DLD1 (cell line): ENCODE measurements at regions not wholly inside any gene's neighbourhood (a gene's known extent, or its start where the extent isn't known, plus 50 kb on each side); places are given as distances from the start of the nearest gene placed in this dataset.

ENCODE experiments used
- in situ Hi-C: cut with HindIII; loops from 2 replicates; pipeline ENCODE4 v1.10.0; 2017; ENCODE audit warnings: low sequenced_read_pairs

DNA sequence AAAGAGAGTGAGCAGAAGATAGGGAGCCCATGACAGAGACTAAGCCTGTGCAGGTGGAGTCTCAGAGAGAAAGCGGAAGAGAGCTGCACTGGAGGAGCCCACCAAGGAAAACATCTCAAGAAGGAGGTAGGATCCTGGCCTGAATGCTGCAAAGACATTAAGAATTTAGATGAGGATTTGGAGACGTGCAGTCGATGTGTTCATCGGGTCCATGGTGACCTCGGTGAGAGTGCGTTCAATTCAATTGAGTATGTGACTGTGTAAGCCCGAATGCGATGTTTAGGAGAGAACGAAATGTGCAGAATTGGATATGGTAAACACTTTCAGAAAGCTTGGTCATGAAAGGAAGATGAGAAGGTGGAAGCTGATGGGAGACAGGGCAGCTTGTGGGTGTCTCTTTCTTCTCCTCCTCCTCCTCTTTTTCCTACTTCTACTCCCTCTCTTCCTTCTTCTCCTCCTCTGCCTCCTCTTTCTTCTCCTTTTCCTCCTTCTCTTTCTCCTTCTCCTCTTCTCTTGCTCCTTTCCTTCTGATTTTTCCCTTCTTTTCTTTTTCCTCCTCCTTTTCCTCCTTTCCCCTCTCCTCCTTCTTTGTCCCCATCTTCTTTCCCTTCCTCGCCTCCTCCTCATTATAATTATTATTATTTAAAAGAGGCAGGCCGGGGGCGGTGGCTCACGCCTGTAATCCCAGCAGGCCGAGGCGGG is 276.0 kb downstream of the RPS24 start:
- in situ Hi-C loops = no loop called here

DNA sequence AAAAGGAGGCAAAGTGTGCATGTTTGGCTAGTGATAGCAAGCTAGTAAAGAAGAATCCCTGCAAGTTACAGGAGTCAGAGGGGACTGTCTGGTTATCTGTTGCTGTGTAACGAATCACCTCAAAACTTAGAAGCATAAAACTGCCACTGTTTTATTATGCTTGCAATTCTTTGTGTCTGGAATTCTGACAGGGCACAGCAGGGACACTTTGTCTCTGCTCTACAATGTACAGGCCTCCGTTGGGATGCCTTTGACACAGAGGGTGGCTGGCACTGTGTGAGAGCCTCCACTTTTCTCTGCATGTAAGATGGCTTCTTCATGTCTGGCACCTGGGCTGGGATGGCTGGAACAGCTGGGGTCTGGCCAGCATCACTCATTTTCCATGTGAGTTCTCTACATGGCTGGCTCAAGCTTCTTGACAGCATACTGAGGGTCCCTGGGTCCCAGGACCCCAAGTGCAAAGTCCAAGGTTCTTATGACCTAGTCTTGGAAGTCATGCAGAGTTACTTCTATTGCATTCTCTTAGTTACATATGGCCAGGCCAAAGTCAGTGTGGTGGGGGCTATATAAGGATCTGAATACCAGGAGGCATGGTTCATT is 276.9 kb downstream of the RPS24 start:
- in situ Hi-C loops = no loop called here

DNA sequence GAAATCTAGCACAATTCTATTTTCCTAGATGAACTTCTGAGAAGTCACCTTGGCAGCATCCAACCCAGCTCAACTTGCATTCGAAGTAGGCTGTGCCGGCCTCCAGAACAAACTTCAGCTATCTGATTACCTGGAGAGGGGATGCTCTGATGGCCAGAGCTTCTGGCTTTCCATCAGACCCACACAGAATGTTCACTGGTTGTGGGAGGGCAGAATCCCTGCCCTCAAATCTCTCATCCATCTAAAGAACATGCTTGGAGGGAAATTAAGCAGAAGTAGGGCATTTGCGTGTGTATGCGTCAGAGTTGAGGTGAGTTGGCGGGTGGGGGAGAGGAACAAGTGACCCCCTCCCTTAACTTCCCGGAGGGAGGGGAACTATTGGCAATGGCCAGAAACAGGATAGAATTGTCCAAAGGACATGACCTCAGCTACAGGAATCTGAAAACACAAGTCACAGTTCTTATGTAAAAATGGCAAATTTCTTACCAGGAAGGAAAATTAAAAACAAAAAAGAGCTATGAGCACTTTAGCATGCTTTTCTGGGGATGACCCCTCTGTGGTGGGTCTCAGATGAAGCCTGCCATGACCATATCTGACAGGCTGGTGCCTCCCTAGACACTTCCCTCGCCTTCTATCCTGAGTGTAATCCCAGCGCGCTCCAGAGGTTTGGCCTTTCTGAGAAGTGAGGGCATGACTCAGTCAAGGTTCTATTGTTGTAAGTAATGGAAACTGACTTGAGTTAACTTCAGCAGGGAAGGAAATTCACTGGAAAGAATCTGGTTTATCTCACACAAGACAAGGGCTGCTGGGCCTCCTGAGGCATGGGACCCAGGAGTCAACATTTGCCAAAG is 278.8 kb downstream of the RPS24 start:
- in situ Hi-C loops = no loop called here

DNA sequence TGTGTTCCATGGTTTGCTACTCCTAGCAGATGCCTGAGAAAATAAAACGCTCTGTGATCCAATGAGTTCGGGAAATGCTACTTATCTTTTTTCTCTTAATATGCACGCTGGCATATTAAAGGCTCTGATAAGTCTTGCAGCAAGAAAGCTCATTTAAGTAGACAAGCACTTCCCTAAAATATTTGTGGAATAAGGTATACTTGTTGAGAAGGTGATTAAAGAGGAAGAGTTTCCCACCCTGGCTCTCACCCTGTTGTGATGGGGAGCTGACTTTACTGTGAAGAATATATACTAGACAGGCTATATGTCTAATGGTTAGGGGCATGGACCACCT is 279.4 kb downstream of the RPS24 start:
- in situ Hi-C loops = no loop called here

DNA sequence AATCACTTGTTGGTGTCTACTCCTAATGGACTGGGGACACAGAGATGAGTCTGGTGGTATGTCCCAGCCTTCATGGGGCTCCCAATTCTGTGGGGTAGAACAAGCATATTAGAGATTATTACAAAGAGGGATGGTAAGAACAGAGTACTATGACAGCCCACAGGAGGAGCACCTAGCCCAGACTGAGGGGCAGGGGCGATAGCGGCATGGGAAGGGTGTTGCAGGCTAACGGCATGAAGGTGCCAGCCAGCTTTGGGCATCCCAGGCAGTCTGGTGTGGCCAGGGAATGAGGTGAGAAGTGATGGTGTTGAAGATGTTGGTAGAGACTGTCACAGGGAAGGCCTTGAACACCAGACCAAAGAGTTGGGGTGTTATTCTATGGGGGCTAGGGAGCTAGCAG is 280.0 kb downstream of the RPS24 start:
- in situ Hi-C loops = no loop called here

DNA sequence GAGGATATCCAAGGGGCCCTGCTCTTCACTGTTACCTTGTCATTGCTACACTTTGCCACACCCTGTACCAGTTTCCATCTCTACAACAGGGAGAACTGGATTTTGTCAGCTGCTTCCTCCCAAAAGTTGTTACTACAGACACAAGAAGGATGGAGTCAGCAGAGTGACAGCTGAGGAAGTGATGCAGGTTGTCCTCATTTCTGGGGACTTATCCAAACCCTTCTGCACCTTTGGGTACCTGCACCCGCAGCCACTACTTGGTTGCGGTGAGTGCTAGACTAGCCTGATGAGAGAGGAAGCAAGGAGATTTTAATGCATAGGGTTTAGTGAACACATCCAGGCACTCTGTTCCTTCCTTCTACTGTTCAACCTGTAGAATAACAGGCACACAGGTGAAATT is 281.0 kb downstream of the RPS24 start:
- in situ Hi-C loops = no loop called here

DNA sequence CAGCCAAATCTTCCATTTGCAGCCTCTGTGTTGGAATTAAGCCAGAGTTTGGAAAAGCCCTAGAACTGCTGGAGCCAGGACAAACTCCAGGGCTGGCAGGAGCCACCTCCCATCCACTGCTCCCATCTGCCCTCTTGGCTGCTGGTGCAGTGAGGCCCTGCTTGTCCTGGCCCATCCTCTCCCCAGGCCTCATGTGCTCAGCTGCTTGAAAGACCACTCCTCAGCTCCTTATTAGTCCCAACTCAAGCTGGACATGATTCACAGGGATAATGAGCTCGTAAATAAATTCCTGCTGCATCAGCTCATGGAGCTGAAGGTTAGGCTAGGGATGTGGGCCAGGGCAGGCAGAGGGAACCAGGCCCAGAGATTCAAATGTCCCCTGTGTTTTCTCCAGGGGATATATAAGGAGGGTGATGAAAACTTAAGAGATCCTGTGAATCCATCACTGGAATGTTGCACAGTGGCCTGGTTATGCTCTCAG is 282.8 kb downstream of the RPS24 start:
- in situ Hi-C loops = no loop called here

DNA sequence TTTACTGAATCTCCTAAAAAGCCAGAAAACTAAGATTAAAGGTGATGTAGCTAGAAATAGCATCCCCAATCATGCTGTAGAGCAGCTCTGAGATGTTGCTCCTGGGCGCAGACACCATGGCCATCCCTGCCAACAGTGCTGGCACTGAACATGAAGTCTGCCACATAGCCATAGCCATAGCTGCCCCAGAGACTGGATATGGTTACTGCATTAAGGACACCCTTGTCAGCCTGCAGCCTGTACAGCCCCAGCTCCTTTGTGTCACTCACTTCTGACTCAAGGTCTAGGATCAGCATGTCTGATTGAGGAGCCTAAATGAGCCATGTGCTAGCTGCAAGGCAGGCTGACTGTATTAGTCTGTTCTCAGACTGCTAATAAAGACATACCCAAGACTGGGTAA is 284.6 kb downstream of the RPS24 start:
- in situ Hi-C loops = no loop called here

DNA sequence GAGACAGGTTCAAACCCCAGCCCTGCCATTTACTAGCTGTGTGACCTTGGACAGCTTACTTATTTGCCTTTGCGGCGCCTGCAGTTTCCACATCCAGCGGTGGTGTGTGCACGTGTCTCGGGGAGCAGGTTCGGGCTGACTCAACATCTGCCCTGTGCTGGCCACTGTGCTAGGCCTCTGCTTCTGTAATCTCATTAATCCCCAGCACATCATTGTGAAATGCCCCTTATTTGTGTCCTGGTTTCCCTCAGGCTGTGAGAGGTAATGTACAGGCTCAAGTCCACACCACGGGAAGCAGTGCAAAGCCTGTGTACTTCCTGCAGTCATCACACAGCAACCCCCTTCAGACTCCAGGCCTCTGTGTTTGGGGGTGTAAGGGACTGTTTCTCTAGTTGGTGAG is 285.7 kb downstream of the RPS24 start:
- in situ Hi-C loops = no loop called here

DNA sequence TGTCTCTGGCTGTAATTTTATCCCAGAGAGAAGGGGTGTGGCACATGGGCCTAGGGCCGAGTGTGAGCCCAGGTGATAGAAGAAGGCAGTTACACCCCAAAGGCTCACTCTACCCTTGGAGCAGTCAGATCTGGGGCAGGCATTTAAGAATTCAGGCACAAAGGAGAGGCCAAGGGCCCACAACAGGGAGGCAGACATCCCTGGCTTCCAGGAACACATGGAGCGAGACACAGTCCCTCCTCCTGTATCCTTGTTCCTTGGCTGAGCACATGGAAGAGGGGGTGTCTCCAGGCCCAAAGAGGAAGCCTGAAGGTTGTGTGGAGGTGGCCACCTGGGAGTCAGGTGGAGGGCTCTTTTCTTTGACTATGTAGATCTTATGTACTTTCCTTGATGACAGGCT is 286.2 kb downstream of the RPS24 start:
- in situ Hi-C loops = no loop called here

DNA sequence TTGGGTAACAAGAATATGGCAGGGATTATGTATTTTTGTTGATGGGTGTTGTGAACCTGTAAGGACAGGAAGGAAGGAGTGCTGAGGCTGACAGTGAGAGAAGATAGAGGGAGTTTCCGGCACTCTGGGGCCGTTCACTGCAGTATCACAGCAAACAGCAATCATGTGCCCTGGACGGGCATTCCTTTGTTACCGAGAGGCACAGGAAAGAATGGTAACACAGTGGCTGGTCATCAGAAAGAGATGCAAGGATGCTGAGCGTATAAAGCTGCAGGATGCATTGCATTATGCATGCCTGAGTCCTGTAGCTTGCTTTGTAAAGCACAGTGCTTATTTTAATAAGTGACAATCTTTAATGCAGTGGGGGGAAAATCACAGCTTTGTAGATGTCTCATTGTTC is 286.8 kb downstream of the RPS24 start:
- in situ Hi-C loops = no loop called here

DNA sequence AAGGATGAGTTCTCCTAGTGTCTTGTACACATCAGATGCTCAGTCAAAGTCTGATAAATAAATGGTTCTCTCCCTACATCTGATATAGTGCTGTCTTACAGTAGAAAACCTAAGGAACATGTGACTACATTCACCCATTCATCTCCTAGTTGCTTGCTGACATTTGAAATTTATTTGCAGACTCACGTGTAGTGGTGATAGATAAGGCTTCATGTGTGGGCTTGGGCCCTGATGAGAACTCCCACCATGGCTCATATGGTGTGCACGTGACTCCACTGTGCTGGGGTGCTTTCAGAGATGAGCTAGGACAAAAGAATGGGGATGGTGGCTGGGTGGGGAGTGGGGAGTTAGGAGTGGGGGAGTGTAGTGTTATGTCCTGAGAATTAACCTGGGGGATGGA is 287.3 kb downstream of the RPS24 start:
- in situ Hi-C loops = no loop called here

DNA sequence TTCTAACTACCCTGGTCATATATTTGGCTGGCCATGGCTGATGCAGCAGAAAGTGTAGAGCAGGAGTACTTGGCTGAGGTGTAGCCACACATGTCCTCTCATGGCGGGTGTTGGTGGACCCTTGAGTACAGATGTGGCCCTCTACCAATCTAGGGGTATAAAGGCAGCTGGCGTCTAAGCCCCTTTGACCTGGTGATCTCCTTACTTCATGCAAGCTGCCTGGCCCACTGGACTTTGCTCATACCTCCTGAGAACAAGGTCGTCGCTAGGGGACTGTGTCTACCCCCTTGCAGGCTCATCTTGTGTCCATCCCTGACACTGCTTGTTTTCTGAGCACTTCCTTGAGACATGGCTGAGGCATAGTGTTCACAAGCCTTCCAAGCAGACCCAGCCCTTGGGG is 287.8 kb downstream of the RPS24 start:
- in situ Hi-C loops = no loop called here

DNA sequence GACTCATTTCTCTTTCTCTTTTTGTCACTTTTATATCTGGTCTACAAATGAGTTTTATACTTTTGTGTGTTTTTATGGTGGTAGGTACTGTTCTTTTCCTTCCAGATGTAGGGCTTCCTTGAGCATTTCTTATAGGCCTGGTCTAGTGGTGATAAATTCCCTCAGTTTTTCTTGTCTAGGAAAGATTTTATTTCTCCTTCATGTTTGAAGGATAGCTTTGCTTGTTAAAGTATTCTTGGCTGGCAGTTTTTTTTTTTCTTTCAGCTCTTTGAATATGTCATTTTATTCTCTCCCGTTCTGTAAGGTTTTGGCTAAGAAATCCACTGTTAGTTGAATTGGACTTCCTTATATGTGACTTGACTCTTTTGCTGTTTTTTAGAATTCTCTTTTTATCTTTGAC is 292.7 kb downstream of the RPS24 start:
- in situ Hi-C loops = no loop called here

DNA sequence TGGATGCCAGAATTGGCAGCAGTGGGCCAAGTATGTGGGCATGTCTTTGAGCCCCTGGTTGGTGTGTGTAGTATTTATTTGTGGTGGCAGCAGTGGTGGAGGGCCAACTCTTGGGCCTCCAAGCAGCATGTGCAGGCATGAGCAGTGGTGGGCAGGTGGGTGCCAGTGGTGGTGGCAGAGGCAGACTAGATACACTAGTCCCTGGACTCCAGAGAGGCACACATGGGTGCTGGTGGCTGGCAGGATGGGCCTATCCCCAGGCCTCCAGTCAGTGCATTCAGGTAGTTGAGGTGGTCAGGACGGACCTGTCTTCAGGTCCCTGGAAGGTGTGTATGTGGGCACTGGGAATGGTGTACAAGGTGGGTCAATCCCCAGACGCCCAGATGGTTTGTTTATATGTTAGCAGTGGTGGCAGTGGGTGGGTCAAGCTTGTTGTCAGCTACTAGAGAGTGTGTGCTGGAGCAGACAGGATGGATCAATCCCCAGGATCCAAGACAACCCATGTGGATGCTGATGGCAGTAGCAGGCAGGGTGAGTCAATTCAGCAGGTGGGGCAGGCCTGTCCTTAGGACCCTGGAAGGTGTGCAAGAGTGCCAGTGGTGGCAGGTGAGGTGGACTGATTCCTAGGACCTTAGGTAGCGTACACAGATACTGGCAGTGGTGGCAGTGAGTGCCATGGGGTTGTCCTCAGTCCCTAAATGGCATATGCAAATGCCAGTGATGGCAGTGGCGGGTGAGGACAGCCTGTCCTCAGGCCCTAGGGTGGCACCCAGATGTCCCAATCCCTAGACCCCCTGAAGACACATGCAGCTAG is 294.3 kb downstream of the RPS24 start:
- in situ Hi-C loops = no loop called here

DNA sequence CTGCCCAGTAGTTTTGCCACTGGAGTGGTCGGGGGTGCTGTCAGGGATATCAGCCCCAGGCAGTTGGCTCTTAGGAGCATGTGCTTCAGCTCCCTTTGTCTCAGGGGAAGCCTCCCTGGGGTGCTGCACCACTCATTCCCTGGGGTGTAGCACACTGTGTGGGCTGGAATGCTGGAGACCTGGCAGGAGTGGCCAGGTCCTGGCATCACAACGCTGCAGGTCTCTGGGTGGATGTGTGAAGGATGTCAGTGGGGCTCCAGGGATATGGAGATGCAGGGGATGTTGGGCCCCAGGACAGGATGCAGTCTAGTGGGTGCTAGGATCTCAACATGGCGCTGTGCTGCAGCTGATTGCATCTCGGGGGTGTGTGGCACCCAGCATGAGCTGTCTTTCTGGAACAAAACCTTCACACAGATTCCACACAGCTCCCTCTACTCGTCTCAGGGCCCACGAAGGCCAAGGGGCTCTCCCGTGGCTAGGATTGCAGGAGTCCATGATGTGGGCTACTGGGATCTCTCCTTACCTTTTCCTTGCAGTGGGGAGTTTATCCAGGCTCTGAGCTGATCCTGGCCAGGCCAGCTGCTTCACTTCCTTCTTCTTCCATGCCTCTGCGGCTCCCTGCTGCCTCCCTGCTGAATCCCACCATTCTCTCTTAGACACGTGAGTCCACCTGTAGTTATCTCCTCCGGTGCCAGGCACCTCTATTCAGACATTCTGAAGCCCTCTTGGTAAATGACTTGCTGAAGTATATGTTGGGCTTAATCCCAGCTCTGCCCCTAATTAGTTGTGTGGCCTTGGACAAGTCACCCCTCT is 295.1 kb downstream of the RPS24 start:
- in situ Hi-C loops = no loop called here

DNA sequence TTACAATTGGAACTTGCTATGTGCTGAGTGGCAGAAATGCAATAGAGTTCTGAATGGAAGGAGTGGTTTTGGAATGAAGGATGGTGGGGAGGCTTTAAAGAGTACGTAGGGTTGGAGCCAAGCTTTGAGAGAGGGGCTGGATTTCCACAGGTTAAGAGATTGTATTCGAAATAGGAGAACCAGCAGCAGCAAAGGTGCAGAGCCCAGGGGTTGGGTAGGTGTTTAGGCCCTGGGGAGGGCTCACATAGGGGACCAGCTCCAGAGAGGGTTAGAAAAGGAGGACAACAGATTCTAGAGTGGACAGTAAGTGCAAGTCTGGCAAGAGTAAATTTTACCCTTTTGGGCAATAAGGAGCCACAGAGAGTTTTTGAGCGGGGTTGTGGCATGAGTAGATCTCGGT is 297.2 kb downstream of the RPS24 start:
- in situ Hi-C loops = no loop called here

DNA sequence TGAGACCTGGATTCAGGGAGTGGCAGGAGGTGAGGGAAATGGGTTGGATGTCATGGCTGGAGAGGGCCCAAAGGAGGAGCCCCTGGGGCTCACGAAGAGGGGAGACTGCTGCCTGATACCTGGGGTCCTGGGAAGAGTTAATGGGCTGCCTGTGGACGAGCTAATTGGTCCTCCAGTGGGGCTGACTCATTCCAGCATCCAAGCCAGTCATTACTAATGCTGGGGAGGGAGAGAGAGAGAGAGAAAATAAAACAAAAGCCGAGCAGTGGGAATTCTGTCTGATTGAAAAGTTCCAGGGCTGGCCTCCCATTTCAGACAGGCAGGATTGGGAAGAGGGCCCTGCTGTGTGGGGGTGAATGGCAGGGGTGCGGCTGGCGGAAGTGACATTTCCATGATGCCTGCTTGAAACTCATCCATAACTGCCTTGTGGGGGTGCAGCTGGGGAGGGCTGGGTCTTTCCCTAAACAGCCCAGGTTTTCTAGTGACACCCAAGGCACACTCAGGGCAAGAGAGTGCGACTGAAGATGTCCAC is 297.8 kb downstream of the RPS24 start:
- in situ Hi-C loops = no loop called here

DNA sequence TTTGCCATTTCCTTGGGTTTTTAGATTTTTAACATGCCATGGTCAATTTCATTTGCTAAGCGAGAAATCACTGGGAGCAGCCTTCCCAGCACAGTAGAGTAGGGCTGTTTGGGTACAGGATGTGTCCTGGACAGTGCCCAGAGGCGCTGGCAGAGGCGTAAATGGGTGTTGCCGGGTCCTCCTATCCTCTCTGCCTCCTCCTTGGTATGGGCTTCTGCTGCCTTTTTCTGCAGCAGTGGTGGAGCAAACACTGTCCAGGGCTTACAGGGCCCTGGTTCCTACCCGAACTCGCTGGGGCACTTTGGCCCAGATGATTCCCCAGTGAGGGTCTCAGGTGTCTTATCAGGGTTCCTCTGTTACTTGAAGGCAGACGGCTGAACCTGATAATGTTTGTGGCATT is 298.3 kb downstream of the RPS24 start:
- in situ Hi-C loops = no loop called here

DNA sequence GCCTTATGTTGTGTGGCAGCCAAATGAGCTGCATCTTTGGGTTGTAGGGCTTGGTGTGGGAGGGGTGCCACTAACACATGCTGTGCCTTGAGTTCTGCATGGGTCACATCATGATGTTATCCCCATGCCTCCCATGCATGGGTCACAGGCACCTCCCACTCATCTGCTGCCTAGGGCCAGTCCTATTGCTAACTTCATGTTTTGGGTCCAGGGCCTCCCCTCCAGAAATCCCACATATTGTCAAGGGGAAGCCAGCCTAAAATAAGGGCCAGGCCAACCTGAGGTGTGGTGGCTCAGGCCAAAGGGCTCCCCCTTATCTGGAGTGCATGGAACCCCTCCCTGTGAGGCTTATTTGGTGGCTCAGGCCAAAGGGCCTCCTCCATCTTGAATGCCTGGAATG is 299.0 kb downstream of the RPS24 start:
- in situ Hi-C loops = no loop called here
